WTC11 (cell line): ENCODE measurements at regions not wholly inside any gene's neighbourhood (a gene's known extent, or its start where the extent isn't known, plus 50 kb on each side); places are given as distances from the start of the nearest gene placed in this dataset.

Experiments
- ATF3 ChIP-seq: sonication (generic); formaldehyde crosslinking; conservative IDR thresholded peaks from 2 replicates; pipeline ENCODE4 v1.8.1; 2022; ENCODE audit warnings: mild to moderate bottlenecking, missing genetic modification reagents
- CREB1 ChIP-seq: sonication (generic); formaldehyde crosslinking; IDR thresholded peaks from 2 replicates; pipeline ENCODE4 v1.8.0; 2023; ENCODE audit warnings: mild to moderate bottlenecking, missing genetic modification reagents
- CTCF ChIP-seq: fragments of 200-600 bp; IDR thresholded peaks from 2 replicates; pipeline ENCODE4 v1.8.0; 2022; ENCODE audit warnings: antibody characterized with exemption
- ELF4 ChIP-seq: sonication (generic); formaldehyde crosslinking; IDR thresholded peaks from 2 replicates; pipeline ENCODE4 v1.8.1; 2022; ENCODE audit warnings: low read depth, mild to moderate bottlenecking, moderate library complexity, missing genetic modification reagents
- ESRRA ChIP-seq: sonication (generic); formaldehyde crosslinking; IDR thresholded peaks from 2 replicates; pipeline ENCODE4 v1.8.1; 2022; ENCODE audit warnings: mild to moderate bottlenecking, missing genetic modification reagents, borderline replicate concordance
- JUN ChIP-seq: sonication (generic); formaldehyde crosslinking; IDR thresholded peaks from 2 replicates; pipeline ENCODE4 v1.8.0; 2023; ENCODE audit warnings: mild to moderate bottlenecking, missing genetic modification reagents
- NFE2L1 ChIP-seq: sonication (generic); formaldehyde crosslinking; IDR thresholded peaks from 2 replicates; pipeline ENCODE4 v1.8.1; 2023; ENCODE audit warnings: missing genetic modification reagents
- NFYB ChIP-seq: sonication (generic); formaldehyde crosslinking; conservative IDR thresholded peaks from 2 replicates; pipeline ENCODE4 v1.8.0; 2022; ENCODE audit warnings: low read depth, missing genetic modification reagents
- RELA ChIP-seq: sonication (generic); formaldehyde crosslinking; IDR thresholded peaks from 2 replicates; pipeline ENCODE4 v1.8.1; 2022; ENCODE audit warnings: missing genetic modification reagents, mild to moderate bottlenecking, borderline replicate concordance
- SP1 ChIP-seq: sonication (generic); formaldehyde crosslinking; conservative IDR thresholded peaks from 2 replicates; pipeline ENCODE4 v1.8.1; 2022; ENCODE audit warnings: missing genetic modification reagents
- USF1 ChIP-seq: sonication (generic); formaldehyde crosslinking; IDR thresholded peaks from 2 replicates; pipeline ENCODE4 v1.8.0; 2022; ENCODE audit warnings: mild to moderate bottlenecking, missing genetic modification reagents
- TF ChIP-seq, protein P1 (sequence below): sonication (generic); formaldehyde crosslinking; IDR thresholded peaks from 2 replicates; pipeline ENCODE4 v1.8.1; 2022; ENCODE audit warnings: low read depth, missing genetic modification reagents, borderline replicate concordance
- TF ChIP-seq, protein P2 (sequence below): sonication (generic); formaldehyde crosslinking; IDR thresholded peaks from 2 replicates; pipeline ENCODE4 v1.8.1; 2023; ENCODE audit warnings: mild to moderate bottlenecking, moderate library complexity, missing genetic modification reagents
- TF ChIP-seq, protein P3 (sequence below): sonication (generic); formaldehyde crosslinking; IDR thresholded peaks from 2 replicates; pipeline ENCODE4 v1.8.1; 2022; ENCODE audit warnings: mild to moderate bottlenecking, missing genetic modification reagents, moderate library complexity, borderline replicate concordance

- TF ChIP-seq CTCF (no peak), ELF4 (CRISPR knock-in tag) (no peak), NFYB (CRISPR knock-in tag) (no peak), ATF3 (no peak), CREB1 (CRISPR knock-in tag) (no peak), RELA (CRISPR knock-in tag) (no peak), USF1 (no peak), SP1 (CRISPR knock-in tag) (no peak), JUN (no peak), NFE2L1 (CRISPR knock-in tag) (no peak), ESRRA (CRISPR knock-in tag) (no peak)
- TF ChIP-seq, protein P1, sequence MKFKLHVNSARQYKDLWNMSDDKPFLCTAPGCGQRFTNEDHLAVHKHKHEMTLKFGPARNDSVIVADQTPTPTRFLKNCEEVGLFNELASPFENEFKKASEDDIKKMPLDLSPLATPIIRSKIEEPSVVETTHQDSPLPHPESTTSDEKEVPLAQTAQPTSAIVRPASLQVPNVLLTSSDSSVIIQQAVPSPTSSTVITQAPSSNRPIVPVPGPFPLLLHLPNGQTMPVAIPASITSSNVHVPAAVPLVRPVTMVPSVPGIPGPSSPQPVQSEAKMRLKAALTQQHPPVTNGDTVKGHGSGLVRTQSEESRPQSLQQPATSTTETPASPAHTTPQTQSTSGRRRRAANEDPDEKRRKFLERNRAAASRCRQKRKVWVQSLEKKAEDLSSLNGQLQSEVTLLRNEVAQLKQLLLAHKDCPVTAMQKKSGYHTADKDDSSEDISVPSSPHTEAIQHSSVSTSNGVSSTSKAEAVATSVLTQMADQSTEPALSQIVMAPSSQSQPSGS (CRISPR knock-in tag): no peak
- TF ChIP-seq, protein P2, sequence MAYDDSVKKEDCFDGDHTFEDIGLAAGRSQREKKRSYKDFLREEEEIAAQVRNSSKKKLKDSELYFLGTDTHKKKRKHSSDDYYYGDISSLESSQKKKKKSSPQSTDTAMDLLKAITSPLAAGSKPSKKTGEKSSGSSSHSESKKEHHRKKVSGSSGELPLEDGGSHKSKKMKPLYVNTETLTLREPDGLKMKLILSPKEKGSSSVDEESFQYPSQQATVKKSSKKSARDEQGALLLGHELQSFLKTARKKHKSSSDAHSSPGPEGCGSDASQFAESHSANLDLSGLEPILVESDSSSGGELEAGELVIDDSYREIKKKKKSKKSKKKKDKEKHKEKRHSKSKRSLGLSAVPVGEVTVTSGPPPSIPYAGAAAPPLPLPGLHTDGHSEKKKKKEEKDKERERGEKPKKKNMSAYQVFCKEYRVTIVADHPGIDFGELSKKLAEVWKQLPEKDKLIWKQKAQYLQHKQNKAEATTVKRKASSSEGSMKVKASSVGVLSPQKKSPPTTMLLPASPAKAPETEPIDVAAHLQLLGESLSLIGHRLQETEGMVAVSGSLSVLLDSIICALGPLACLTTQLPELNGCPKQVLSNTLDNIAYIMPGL (CRISPR knock-in tag): no peak
- TF ChIP-seq, protein P3, sequence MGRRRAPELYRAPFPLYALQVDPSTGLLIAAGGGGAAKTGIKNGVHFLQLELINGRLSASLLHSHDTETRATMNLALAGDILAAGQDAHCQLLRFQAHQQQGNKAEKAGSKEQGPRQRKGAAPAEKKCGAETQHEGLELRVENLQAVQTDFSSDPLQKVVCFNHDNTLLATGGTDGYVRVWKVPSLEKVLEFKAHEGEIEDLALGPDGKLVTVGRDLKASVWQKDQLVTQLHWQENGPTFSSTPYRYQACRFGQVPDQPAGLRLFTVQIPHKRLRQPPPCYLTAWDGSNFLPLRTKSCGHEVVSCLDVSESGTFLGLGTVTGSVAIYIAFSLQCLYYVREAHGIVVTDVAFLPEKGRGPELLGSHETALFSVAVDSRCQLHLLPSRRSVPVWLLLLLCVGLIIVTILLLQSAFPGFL (CRISPR knock-in tag): no peak
These were observed 364.8 kb downstream of the TMEM121 start for GRCh38 chr14:105891221-105891602.
